ENCODE measurements at regions not wholly inside any gene's neighbourhood (a gene's known extent, or its start where the extent isn't known, plus 50 kb on each side); places are given as distances from the start of the nearest gene placed in this dataset.

DNA sequence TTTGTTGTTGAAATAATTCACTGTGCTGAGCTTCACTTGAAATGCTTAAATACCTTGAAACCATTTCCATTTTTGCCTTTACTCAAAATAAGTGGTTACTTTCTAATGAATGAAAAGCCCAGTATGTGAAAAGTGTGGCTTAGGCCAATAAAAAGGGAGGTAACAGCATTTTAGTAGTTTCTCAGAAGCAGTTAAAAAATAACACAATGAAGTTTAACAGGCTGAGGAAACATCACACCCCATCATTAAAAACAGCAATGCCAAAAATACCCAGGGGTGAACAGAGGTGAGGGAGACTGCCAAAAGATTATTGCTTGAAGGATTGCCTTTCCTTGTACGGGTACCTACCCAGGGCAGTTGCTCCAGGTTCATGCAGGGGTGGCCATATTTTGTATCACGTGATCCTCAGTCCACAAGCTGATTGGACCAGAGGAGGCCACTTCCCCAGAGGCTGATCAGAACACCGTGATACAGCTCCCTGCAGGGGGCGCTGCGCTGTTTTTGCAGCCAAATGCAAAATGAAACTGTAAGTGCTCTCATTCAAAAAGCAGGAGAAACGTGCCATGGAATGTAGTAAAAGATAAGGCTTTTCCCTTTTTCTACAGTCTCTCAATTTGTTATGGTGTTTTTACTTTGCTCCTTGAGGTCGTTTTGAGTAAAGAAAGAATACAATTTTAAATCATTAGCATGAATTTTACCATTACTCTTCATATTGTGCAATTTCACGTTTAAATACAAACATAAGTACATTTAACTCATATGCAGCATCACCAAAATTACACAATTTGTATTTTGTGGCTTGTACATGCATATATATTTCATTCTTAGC is 70.2 kb upstream of the SH3BP4 start:
- peak; percentile 91 to 95 (median 95) for TF ChIP-seq CTCF (IDR thresholded peaks at IDR 0.05)
- no peak for TF ChIP-seq POLR2A (IDR thresholded peaks at IDR 0.05)
